ENCODE measurements at regions not wholly inside any gene's neighbourhood (a gene's known extent, or its start where the extent isn't known, plus 50 kb on each side); places are given as distances from the start of the nearest gene placed in this dataset.

DNA sequence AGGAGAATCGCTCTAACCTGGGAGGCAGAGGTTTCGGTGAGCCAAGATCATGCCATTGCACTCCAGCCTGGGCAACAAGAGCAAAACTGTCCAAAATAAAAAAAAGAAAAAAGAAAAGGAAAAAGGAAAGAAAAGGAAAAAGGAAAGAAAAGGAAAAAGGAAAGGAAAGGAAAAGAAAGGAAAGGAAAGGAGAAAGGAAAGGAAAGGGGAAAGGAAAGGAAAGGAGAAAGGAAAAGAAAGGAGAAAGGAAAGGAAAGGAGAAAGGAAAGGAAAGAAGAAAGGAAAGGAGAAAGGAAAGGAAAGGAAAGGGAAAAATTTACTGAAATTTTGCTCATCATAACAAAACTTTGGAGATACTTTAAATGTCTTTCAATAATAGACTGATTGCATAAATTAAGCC is 391.3 kb upstream of the GYPC start:
- TF ChIP-seq, protein P1, sequence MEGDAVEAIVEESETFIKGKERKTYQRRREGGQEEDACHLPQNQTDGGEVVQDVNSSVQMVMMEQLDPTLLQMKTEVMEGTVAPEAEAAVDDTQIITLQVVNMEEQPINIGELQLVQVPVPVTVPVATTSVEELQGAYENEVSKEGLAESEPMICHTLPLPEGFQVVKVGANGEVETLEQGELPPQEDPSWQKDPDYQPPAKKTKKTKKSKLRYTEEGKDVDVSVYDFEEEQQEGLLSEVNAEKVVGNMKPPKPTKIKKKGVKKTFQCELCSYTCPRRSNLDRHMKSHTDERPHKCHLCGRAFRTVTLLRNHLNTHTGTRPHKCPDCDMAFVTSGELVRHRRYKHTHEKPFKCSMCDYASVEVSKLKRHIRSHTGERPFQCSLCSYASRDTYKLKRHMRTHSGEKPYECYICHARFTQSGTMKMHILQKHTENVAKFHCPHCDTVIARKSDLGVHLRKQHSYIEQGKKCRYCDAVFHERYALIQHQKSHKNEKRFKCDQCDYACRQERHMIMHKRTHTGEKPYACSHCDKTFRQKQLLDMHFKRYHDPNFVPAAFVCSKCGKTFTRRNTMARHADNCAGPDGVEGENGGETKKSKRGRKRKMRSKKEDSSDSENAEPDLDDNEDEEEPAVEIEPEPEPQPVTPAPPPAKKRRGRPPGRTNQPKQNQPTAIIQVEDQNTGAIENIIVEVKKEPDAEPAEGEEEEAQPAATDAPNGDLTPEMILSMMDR (IDR thresholded peaks at IDR 0.05) = no peak
- TF ChIP-seq ZFX (IDR thresholded peaks at IDR 0.05; ENCODE audit: borderline replicate concordance) = no peak

Data from 22Rv1 (cell line).